ENCODE measurements at regions not wholly inside any gene's neighbourhood (a gene's known extent, or its start where the extent isn't known, plus 50 kb on each side); places are given as distances from the start of the nearest gene placed in this dataset.
"Not testable (repeated sequence)": the region's sequence is repeated elsewhere in the genome, so short reads cannot be mapped to it uniquely, and the experiment has no call there.

GRCh38 chr10:94125268-94125667 is 131.5 kb downstream of the PLCE1 start:
- TF ChIP-seq, protein P1, sequence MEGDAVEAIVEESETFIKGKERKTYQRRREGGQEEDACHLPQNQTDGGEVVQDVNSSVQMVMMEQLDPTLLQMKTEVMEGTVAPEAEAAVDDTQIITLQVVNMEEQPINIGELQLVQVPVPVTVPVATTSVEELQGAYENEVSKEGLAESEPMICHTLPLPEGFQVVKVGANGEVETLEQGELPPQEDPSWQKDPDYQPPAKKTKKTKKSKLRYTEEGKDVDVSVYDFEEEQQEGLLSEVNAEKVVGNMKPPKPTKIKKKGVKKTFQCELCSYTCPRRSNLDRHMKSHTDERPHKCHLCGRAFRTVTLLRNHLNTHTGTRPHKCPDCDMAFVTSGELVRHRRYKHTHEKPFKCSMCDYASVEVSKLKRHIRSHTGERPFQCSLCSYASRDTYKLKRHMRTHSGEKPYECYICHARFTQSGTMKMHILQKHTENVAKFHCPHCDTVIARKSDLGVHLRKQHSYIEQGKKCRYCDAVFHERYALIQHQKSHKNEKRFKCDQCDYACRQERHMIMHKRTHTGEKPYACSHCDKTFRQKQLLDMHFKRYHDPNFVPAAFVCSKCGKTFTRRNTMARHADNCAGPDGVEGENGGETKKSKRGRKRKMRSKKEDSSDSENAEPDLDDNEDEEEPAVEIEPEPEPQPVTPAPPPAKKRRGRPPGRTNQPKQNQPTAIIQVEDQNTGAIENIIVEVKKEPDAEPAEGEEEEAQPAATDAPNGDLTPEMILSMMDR (IDR thresholded peaks at IDR 0.05), result not testable (repeated sequence)
- peak in 1 of 2 donors; percentile 59 for TF ChIP-seq EP300 (IDR thresholded peaks at IDR 0.05)
- not testable (repeated sequence) for TF ChIP-seq POLR2A (IDR thresholded peaks at IDR 0.05)
